HEK293T (cell line): ENCODE measurements at regions not wholly inside any gene's neighbourhood (a gene's known extent, or its start where the extent isn't known, plus 50 kb on each side); places are given as distances from the start of the nearest gene placed in this dataset.

ENCODE experiments used
- CTCF ChIA-PET: fragments of 350-600 bp; formaldehyde crosslinking; extraction: SDS; loops from one replicate; lab custom pipeline; 2021; ENCODE audit warnings: antibody characterized with exemption, inconsistent platforms; lab: Yijun Ruan, JAX
- POLR2A ChIA-PET: fragments of 350-600 bp; formaldehyde crosslinking; extraction: SDS; loops from one replicate; lab custom pipeline; 2020; ENCODE audit warnings: antibody characterized with exemption, inconsistent platforms; lab: Yijun Ruan, JAX
- DNase-seq: peaks from one replicate; pipeline ENCODE4 v3.0.0; 2012; ENCODE audit warnings: mixed read lengths; ENCODE audit errors: extremely low spot score
- ARNT ChIP-seq: fragments of 450-650 bp; IDR thresholded peaks from 2 replicates; pipeline ENCODE4 v1.6.1; 2017; ENCODE audit warnings: mild to moderate bottlenecking
- BHLHE40 ChIP-seq: fragments of 450-650 bp; IDR thresholded peaks from 2 replicates; pipeline ENCODE4 v1.6.1; 2016; ENCODE audit warnings: mild to moderate bottlenecking, moderate library complexity, borderline replicate concordance
- CTBP1 ChIP-seq: fragments of 450-650 bp; IDR thresholded peaks from 2 replicates; pipeline ENCODE4 v1.6.1; 2016; ENCODE audit warnings: borderline replicate concordance
- ELF4 ChIP-seq: fragments of 450-650 bp; IDR thresholded peaks from 2 replicates; pipeline ENCODE4 v1.6.1; 2017; ENCODE audit warnings: antibody characterized with exemption
- FOXA1 ChIP-seq: fragments of 450-650 bp; IDR thresholded peaks from 2 replicates; pipeline ENCODE4 v1.6.1; 2016; ENCODE audit warnings: mild to moderate bottlenecking
- FOXK2 ChIP-seq: fragments of 450-650 bp; IDR thresholded peaks from 2 replicates; pipeline ENCODE4 v1.6.1; 2016; ENCODE audit warnings: mild to moderate bottlenecking
- FOXM1 ChIP-seq: fragments of 450-650 bp; IDR thresholded peaks from 2 replicates; pipeline ENCODE4 v1.6.1; 2017; ENCODE audit warnings: mild to moderate bottlenecking, borderline replicate concordance
- HDGF ChIP-seq: fragments of 450-650 bp; IDR thresholded peaks from 2 replicates; pipeline ENCODE4 v1.6.1; 2017; ENCODE audit warnings: antibody characterized with exemption, borderline replicate concordance
- L3MBTL2 ChIP-seq: fragments of 450-650 bp; conservative IDR thresholded peaks from 2 replicates; pipeline ENCODE4 v1.6.1; 2016; ENCODE audit warnings: mild to moderate bottlenecking
- LEF1 ChIP-seq: fragments of 450-650 bp; IDR thresholded peaks from 2 replicates; pipeline ENCODE4 v1.6.1; 2017; ENCODE audit warnings: mild to moderate bottlenecking, borderline replicate concordance
- NFRKB ChIP-seq: fragments of 450-650 bp; IDR thresholded peaks from 2 replicates; pipeline ENCODE4 v1.6.1; 2016; ENCODE audit warnings: mild to moderate bottlenecking, moderate library complexity
- PKNOX1 ChIP-seq: fragments of 450-650 bp; IDR thresholded peaks from 2 replicates; pipeline ENCODE4 v1.6.1; 2016
- SP1 ChIP-seq: fragments of 450-650 bp; IDR thresholded peaks from 2 replicates; pipeline ENCODE4 v1.6.1; 2017
- SUZ12 ChIP-seq: fragments of 450-650 bp; IDR thresholded peaks from 2 replicates; pipeline ENCODE4 v1.6.1; 2016; ENCODE audit warnings: mild to moderate bottlenecking
- TARDBP ChIP-seq: fragments of 450-650 bp; IDR thresholded peaks from 2 replicates; pipeline ENCODE4 v1.6.1; 2016
- ZNF384 ChIP-seq: fragments of 450-650 bp; IDR thresholded peaks from 2 replicates; pipeline ENCODE4 v1.6.1; 2016

GRCh38 chr6:14326774-14327173 lies 209.2 kb downstream of the CD83 start:
- no peak for TF ChIP-seq BHLHE40
- TF ChIP-seq HDGF: no peak
- no peak for TF ChIP-seq FOXM1
- no peak for TF ChIP-seq ARNT
- TF ChIP-seq PKNOX1: no peak
- TF ChIP-seq CTBP1: no peak
- no peak for TF ChIP-seq ELF4
- TF ChIP-seq SP1: no peak
- TF ChIP-seq LEF1: no peak
- no peak for TF ChIP-seq ZNF384
- TF ChIP-seq SUZ12: no peak
- TF ChIP-seq FOXK2: no peak
- no peak for TF ChIP-seq TARDBP
- no peak for TF ChIP-seq NFRKB
- TF ChIP-seq L3MBTL2: no peak
- DNase-seq: no peak
- ChIA-PET POLR2A (no interaction called here), CTCF (interaction anchor here (0.6 kb wide), 1 partner anchor 10 kb away, joined by 3 read pairs; no protein-coding TSS in a partner anchor)

GRCh38 chr6:14328163-14328562 lies 210.6 kb downstream of the CD83 start:
- TF ChIP-seq L3MBTL2 (no peak), FOXM1 (no peak), TARDBP (no peak), FOXK2 (no peak), CTBP1 (no peak), PKNOX1 (no peak), ZNF384 (no peak), SP1 (no peak), LEF1 (no peak), BHLHE40 (no peak), ELF4 (no peak), SUZ12 (no peak), NFRKB (no peak), FOXA1 (no peak), HDGF (no peak), ARNT (no peak)
- ChIA-PET POLR2A (no interaction called here), CTCF (no interaction called here)
- DNase-seq: no peak

- CTCF ChIA-PET: no interaction called here
- TF ChIP-seq FOXA1 (no peak), ELF4 (no peak), TARDBP (no peak), BHLHE40 (no peak), FOXM1 (no peak), LEF1 (no peak), SUZ12 (no peak), PKNOX1 (no peak), NFRKB (no peak)
- POLR2A ChIA-PET: no interaction called here
- no peak for DNase-seq
Measured at GRCh38 chr6:14333556-14334305, 216.2 kb downstream of the CD83 start.

- DNase-seq: no peak
- POLR2A ChIA-PET: no interaction called here
- TF ChIP-seq FOXK2 (no peak), PKNOX1 (no peak), ARNT (no peak), CTBP1 (no peak), ZNF384 (no peak), SUZ12 (no peak), FOXM1 (no peak), TARDBP (no peak), FOXA1 (no peak), LEF1 (no peak), NFRKB (no peak), L3MBTL2 (no peak), SP1 (no peak), ELF4 (no peak), BHLHE40 (no peak), HDGF (no peak)
- CTCF ChIA-PET: no interaction called here
Measured at GRCh38 chr6:14335071-14335470, 217.5 kb downstream of the CD83 start.

- CTCF ChIA-PET: no interaction called here
Measured at GRCh38 chr6:14337152-14337551, 219.6 kb downstream of the CD83 start.

More at GRCh38 chr6:14337152-14337551, 219.6 kb downstream of the CD83 start:
- POLR2A ChIA-PET: no interaction called here
- no peak for DNase-seq
- no peak for TF ChIP-seq ELF4
- no peak for TF ChIP-seq HDGF
- no peak for TF ChIP-seq NFRKB
- TF ChIP-seq FOXA1: no peak
- no peak for TF ChIP-seq SUZ12
- TF ChIP-seq SP1: no peak
- TF ChIP-seq CTBP1: no peak
- no peak for TF ChIP-seq ARNT
- TF ChIP-seq BHLHE40: no peak
- no peak for TF ChIP-seq L3MBTL2
- TF ChIP-seq ZNF384: no peak
- TF ChIP-seq FOXK2: no peak
- TF ChIP-seq FOXM1: no peak
- no peak for TF ChIP-seq LEF1
- TF ChIP-seq PKNOX1: no peak
- no peak for TF ChIP-seq TARDBP
